ENCODE measurements at regions not wholly inside any gene's neighbourhood (a gene's known extent, or its start where the extent isn't known, plus 50 kb on each side); places are given as distances from the start of the nearest gene placed in this dataset.

DNA sequence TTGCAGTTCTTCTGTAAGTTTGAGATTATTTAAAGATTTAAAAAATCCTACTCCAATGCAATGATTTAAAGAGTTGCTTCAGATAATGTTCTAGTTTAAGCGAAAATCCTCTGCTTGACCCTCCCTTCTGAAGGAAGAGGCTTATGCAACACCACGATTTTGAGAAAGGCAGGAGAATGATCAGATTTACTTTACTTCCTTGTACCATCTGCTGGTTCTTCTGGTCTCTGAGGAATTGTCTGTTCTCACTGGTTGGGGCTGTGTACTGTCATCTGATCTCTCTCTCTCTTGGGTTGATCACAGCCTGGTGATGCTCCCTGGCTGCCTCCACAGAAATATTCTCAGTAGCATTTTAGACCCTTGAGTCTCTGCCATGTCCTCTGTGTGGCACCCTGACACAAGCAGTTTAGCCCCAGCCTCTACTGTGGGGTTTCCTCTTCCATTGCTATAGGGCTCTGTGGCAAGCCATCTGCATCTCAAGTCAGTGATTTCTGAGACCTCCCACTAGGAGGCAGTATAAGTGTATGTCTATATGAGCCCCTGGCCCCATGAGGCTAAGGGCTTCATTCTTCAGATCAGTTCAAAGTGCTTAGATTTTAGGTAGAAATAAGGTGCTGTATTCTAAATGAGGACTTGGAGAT, 50.8 kb upstream of the PLAAT1 start:
- ATAC-seq: peak; percentile 42 to 73
- Histone ChIP-seq H3K36me3 (no peaks in the 10 kb centered on the region), H3K4me3 (no peak overlapping the region), H3K9me3 (no peaks in the 10 kb centered on the region), H3K27me3 (ENCODE audit: low read depth) (no peaks in the 10 kb centered on the region), H3K27ac (no peak overlapping the region), H3K4me1 (no peaks in the 10 kb centered on the region)
- DNase-seq: no peak
- TF ChIP-seq, protein P1, sequence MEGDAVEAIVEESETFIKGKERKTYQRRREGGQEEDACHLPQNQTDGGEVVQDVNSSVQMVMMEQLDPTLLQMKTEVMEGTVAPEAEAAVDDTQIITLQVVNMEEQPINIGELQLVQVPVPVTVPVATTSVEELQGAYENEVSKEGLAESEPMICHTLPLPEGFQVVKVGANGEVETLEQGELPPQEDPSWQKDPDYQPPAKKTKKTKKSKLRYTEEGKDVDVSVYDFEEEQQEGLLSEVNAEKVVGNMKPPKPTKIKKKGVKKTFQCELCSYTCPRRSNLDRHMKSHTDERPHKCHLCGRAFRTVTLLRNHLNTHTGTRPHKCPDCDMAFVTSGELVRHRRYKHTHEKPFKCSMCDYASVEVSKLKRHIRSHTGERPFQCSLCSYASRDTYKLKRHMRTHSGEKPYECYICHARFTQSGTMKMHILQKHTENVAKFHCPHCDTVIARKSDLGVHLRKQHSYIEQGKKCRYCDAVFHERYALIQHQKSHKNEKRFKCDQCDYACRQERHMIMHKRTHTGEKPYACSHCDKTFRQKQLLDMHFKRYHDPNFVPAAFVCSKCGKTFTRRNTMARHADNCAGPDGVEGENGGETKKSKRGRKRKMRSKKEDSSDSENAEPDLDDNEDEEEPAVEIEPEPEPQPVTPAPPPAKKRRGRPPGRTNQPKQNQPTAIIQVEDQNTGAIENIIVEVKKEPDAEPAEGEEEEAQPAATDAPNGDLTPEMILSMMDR (IDR thresholded peaks at IDR 0.05): peak; percentile 33
- intact Hi-C loops (cut with DNase I): no loop called here

Data from lower lobe of right lung (tissue), 2 donors.